Activated CD4-positive, alpha-beta T cell treated with anti-CD3 and anti-CD28 coated beads, Interleukin-2, amount 10 ng/mL, durations not matched to agents 7 days and 5 days (primary cell): ENCODE measurements at regions not wholly inside any gene's neighbourhood (a gene's known extent, or its start where the extent isn't known, plus 50 kb on each side); places are given as distances from the start of the nearest gene placed in this dataset.

Source experiments
- CTCF ChIA-PET: fragments of 350-600 bp; sonication (Branson Sonifier 250); formaldehyde crosslinking; loops from one replicate; lab custom pipeline; 2021; ENCODE audit warnings: antibody characterized with exemption; lab: Charles Lee
- POLR2A ChIA-PET: fragments of 350-600 bp; sonication (Branson Sonifier 250); formaldehyde crosslinking; loops from one replicate; lab custom pipeline; 2021; ENCODE audit warnings: antibody characterized with exemption; lab: Charles Lee
- DNase-seq: peaks from one replicate; pipeline ENCODE4 v3.0.0-alpha.2; 2020
- H3K27ac Mint-ChIP-seq: one replicate; pipeline ENCODE4 v1.8.0; 2021; ENCODE audit warnings: mild to moderate bottlenecking, moderate library complexity, mixed read lengths
- H3K27me3 Mint-ChIP-seq: one replicate; pipeline ENCODE4 v1.8.0; 2021; ENCODE audit warnings: mixed read lengths
- H3K36me3 Mint-ChIP-seq: one replicate; pipeline ENCODE4 v1.8.0; 2021; ENCODE audit warnings: low read depth, mixed read lengths
- H3K4me1 Mint-ChIP-seq: one replicate; pipeline ENCODE4 v1.8.0; 2021; ENCODE audit warnings: mixed read lengths
- H3K4me3 Mint-ChIP-seq: one replicate; pipeline ENCODE4 v1.8.0; 2021; ENCODE audit warnings: mild to moderate bottlenecking, moderate library complexity, mixed read lengths
- H3K9me3 Mint-ChIP-seq: one replicate; pipeline ENCODE4 v1.8.0; 2021; ENCODE audit warnings: mixed read lengths

DNA sequence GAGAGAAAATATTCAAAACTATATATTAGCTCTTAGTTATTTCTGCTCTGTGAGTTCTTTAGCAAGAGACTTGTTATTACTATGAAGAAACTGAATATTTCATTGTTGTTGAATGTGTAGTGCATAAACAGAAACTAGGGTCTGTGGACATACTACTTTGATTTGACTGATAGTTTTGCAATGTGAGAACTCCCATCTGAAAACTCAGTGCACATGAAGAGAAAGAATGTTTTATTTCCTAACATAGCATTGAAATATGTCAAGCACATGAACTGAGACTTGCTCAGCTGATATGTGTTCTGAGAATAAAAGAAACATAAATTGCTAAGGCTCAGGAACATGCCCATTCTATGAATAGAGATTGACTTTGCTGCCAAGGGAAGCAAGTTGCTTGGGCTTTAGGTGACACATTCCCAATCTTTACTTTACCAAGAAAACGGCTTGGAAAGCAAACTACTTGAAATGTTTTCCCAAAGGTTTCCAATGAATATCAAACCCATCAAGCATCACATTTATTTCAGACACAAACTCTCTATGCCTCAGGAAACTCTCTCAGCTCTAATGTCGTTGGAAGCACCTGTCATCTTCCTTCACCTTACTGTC is 290.4 kb downstream of the SLC16A7 start:
- H3K4me3 Mint-ChIP-seq = no peak overlapping the region
- H3K36me3 Mint-ChIP-seq = no peaks in the 10 kb centered on the region
- H3K27me3 Mint-ChIP-seq = no peaks in the 10 kb centered on the region
- ChIA-PET CTCF (no interaction called here), POLR2A (no interaction called here)
- DNase-seq = no peak
- H3K27ac Mint-ChIP-seq = no peak overlapping the region
- no peaks in the 10 kb centered on the region for H3K4me1 Mint-ChIP-seq
- no peaks in the 10 kb centered on the region for H3K9me3 Mint-ChIP-seq

DNA sequence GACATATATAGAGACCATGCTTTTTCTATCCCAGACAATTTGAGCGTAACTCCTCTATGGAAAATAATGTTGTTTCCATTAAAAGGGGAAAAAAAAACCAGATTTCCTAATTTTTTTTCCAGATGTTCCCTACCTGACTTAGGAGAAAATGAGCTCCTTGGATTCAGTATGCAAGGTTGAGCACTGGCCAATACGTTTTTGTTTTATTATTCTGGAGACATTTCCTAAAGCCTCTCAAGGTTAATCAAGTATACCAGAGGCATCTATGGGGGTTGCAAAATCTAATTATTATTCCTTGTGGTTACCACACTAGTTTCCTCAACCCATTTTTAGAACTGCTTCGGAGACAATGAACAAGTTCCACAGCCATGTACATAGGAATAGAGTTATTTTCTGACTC is 291.3 kb downstream of the SLC16A7 start:
- POLR2A ChIA-PET = no interaction called here
- CTCF ChIA-PET = no interaction called here
- H3K4me1 Mint-ChIP-seq = no peaks in the 10 kb centered on the region
- DNase-seq = no peak
- no peaks in the 10 kb centered on the region for H3K9me3 Mint-ChIP-seq
- H3K4me3 Mint-ChIP-seq = no peak overlapping the region
- H3K27me3 Mint-ChIP-seq = no peaks in the 10 kb centered on the region
- no peaks in the 10 kb centered on the region for H3K36me3 Mint-ChIP-seq
- no peak overlapping the region for H3K27ac Mint-ChIP-seq

DNA sequence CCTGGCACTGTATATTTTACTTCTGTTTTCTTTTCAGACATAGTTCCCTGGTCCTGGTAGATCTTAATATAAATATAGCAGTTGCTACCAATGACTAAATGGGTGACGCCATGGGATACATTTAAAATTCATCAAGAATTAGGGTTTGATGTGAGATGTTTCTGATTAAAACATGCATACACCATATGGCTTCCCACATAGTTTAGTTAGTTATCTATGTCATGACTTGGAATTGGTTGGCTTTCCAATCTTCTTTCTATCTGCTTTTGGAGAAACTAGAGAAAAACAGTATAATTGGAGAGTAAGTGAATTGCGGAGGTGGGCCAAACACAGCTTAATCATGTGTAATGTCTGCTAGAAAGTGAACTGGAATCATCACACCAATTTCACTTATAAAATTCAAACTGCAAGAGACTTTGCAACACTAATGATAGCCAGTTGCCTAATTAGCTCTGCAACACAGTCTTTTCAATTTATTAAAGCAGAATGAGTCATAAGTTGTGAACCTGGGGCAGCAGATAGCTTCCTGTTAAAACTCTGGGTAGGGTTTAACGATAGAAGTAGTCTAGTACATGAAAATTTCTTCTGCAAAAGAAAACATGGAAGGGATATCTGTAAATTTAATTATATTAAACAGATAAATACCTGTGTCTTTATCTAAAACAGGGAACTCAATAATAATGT is 295.2 kb downstream of the SLC16A7 start:
- Mint-ChIP-seq H3K27ac (no peak overlapping the region), H3K9me3 (no peaks in the 10 kb centered on the region), H3K4me1 (no peaks in the 10 kb centered on the region), H3K27me3 (no peaks in the 10 kb centered on the region), H3K4me3 (no peak overlapping the region), H3K36me3 (no peaks in the 10 kb centered on the region)
- ChIA-PET CTCF (no interaction called here), POLR2A (no interaction called here)
- DNase-seq = no peak

DNA sequence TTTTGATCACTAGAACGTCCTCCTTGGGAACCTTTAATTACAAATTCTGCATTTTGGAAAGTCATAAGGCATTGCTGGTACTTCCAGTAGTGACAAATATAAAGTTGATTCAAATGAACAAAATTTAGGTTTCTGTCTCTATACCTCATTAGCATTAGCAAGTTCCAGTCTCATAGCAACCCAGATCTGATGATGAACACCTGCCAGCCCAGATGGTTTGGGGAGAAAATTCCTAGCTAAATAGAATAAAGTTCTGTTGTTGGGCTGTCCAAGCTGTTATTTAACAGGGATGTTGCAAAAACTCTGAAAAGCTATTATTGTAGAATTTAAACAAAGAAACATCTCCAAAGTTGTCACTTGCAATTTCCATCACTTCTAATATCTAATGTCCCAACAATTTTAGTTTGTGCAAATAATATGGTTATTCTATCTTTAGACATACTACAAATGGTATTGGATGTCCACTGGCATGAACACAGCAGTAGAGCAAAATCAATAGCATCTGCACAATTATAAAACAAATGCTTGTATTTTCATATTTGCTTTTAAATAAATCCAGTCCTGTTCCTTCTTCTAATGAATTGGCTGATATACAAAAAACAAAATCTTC is 299.4 kb downstream of the SLC16A7 start:
- Mint-ChIP-seq H3K36me3 (no peaks in the 10 kb centered on the region), H3K4me3 (no peak overlapping the region), H3K9me3 (no peaks in the 10 kb centered on the region), H3K27me3 (no peaks in the 10 kb centered on the region), H3K27ac (no peak overlapping the region), H3K4me1 (no peaks in the 10 kb centered on the region)
- CTCF ChIA-PET = no interaction called here
- DNase-seq = no peak
- POLR2A ChIA-PET = no interaction called here

DNA sequence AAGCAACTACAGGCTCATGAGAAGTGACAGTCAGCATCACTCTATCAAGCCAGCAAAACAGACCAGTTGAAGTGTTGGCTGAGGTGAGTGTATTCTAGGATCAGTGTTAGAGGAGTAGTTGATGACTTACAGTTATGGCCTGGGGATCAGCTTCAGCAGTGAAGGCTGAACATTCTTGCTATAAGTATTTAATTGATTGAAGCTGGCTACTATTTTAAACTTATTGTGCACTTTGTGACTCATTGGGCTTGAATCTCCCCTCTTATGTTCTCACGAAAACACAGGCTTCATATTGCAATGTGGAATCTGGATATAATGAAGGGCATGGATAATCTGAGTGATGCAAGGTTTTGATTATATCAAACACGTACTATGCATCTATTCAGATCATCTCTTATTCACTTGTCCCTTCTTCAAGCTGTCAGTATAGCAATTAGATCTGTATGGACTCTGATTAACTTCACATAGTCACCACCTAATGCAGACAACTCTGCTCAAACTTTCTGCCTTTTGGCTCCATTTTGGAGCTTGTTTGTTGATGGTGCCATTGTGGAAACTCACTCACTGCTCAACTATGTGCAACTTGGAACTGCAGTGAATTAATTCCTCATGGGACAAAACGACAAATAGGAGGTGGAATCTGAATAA is 309.2 kb downstream of the SLC16A7 start:
- no peaks in the 10 kb centered on the region for H3K27me3 Mint-ChIP-seq
- no peaks in the 10 kb centered on the region for H3K9me3 Mint-ChIP-seq
- H3K4me3 Mint-ChIP-seq = no peak overlapping the region
- no peak overlapping the region for H3K27ac Mint-ChIP-seq
- ChIA-PET POLR2A (no interaction called here), CTCF (no interaction called here)
- no peaks in the 10 kb centered on the region for H3K36me3 Mint-ChIP-seq
- no peak for DNase-seq
- no peaks in the 10 kb centered on the region for H3K4me1 Mint-ChIP-seq

DNA sequence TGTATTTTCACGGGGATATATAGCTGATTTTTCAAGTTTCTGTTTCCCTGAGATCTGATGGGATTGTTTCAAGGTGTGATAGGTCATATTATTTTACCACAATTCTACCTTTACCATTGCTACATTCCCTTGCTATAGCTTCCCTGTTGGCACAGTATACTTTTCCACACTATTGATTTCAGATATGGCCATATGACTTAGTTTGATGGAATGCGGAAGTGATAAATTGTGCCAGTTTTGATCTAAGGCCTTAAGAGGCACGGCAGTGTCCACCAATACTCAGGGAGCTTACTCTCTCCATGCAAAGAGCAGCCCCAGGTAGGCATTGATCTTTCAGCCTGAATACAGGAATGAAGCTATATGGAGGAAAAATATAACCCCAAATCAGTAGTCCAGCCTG is 315.7 kb downstream of the SLC16A7 start:
- H3K27me3 Mint-ChIP-seq = no peaks in the 10 kb centered on the region
- no peaks in the 10 kb centered on the region for H3K4me1 Mint-ChIP-seq
- CTCF ChIA-PET = no interaction called here
- POLR2A ChIA-PET = no interaction called here
- DNase-seq = no peak
- no peak overlapping the region for H3K27ac Mint-ChIP-seq
- H3K36me3 Mint-ChIP-seq = no peaks in the 10 kb centered on the region
- no peak overlapping the region for H3K4me3 Mint-ChIP-seq
- H3K9me3 Mint-ChIP-seq = no peaks in the 10 kb centered on the region

DNA sequence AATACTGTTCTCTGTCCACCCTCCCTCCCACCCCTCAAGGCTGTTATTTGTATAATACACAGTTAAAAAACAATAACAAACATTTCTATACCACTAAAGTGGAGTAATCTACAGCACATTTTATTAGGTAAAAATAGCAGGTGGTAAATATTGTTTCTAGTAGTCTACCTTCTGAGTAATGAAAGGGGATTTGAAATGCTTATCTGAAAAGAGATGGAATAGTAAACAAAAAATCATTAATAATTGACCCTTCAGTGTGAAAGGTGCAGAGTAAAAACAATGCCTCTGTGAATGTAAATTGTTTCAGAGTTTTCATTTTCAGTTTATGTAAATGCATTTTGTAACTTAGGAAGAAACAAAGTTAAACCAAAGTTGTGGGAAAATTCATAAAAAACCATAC is 321.2 kb downstream of the SLC16A7 start:
- ChIA-PET POLR2A (no interaction called here), CTCF (no interaction called here)
- Mint-ChIP-seq H3K9me3 (no peaks in the 10 kb centered on the region), H3K4me3 (no peak overlapping the region), H3K4me1 (no peaks in the 10 kb centered on the region), H3K36me3 (no peaks in the 10 kb centered on the region), H3K27me3 (no peaks in the 10 kb centered on the region), H3K27ac (no peak overlapping the region)
- no peak for DNase-seq

DNA sequence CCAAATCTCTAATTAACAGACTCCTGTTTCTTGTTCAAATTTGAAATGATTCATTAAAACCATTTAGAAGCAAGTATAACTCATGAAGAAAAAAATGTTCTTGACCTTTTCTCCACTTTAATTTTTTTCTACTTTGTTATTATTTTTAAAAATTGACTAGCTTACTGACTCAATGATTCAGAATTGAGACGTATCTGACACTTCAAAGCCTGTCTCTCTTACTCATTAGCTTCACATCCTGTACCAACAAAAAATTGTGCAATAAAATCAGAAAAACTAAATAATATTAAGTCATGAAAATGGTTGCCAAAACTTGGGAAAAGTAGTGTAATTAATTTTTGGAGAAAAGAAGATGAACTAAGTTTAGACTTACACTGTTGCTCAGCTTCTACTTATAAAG is 331.2 kb downstream of the SLC16A7 start:
- CTCF ChIA-PET = no interaction called here
- H3K27ac Mint-ChIP-seq = no peak overlapping the region
- no peak overlapping the region for H3K4me3 Mint-ChIP-seq
- no peaks in the 10 kb centered on the region for H3K9me3 Mint-ChIP-seq
- H3K36me3 Mint-ChIP-seq = no peaks in the 10 kb centered on the region
- POLR2A ChIA-PET = no interaction called here
- no peaks in the 10 kb centered on the region for H3K27me3 Mint-ChIP-seq
- no peaks in the 10 kb centered on the region for H3K4me1 Mint-ChIP-seq
- DNase-seq = no peak

DNA sequence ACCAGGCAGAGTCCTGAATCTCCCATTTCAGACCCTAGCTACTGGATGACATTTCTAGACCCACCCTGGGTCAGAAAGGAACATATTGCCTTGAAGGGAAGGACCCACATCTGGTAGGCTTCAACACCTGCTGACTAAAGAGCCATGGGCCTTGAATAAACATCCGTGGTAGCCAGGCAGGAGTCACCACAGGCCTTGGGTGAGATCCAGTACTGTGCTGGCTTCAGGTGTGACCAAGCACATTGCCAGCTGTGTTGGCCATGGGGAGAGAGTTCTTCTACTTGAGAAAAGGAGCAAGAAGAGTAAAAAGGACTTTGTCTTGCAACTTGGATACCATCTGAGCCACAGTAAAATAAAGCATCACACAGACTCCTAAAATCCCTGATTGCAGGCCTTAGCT is 332.6 kb downstream of the SLC16A7 start:
- Mint-ChIP-seq H3K4me3 (no peak overlapping the region), H3K4me1 (no peaks in the 10 kb centered on the region), H3K9me3 (no peaks in the 10 kb centered on the region), H3K27ac (no peak overlapping the region), H3K36me3 (no peaks in the 10 kb centered on the region), H3K27me3 (no peaks in the 10 kb centered on the region)
- ChIA-PET CTCF (no interaction called here), POLR2A (no interaction called here)
- DNase-seq = no peak

DNA sequence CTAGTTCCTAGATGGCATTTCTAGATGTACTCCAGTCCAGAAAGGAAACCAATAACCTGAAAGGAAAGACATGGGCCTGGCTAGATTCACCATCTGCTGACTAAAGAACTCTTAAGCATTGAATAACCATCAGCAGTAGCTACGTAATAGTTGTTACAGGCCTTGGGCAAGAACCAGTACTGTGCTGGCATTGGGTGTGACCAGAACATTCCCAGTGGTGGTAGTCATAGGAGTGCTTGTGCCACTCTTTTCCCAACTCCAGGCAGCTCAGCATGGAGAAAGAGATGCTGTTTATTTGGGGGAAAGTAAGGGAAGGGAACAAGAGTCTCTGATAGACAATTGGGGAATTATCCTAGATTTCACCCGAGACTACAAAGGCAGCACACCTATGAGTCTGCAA is 333.3 kb downstream of the SLC16A7 start:
- ChIA-PET POLR2A (no interaction called here), CTCF (no interaction called here)
- Mint-ChIP-seq H3K9me3 (no peaks in the 10 kb centered on the region), H3K4me3 (no peak overlapping the region), H3K36me3 (no peaks in the 10 kb centered on the region), H3K27ac (no peak overlapping the region), H3K4me1 (no peaks in the 10 kb centered on the region), H3K27me3 (no peaks in the 10 kb centered on the region)
- DNase-seq = no peak

DNA sequence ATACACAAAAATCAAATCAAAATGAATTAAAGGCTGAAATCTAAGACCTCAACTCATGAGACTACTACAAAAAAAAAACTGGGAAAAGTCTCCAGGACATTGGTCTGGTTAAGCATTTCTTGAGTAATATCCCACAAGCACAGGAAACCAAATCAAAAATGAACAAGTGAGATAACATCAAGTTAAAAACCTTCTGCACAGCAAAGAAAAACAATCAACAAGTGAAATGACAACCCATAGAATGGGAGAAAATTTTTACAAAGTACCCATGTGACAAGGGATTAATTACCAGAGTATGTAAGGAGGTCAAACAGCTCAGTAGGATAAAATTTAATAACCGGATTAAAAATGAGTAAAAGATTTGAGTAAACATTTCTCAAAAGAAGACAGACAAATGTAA is 338.7 kb downstream of the SLC16A7 start:
- POLR2A ChIA-PET = no interaction called here
- Mint-ChIP-seq H3K9me3 (no peaks in the 10 kb centered on the region), H3K27ac (no peak overlapping the region), H3K36me3 (no peaks in the 10 kb centered on the region), H3K4me1 (no peaks in the 10 kb centered on the region), H3K4me3 (no peak overlapping the region), H3K27me3 (no peaks in the 10 kb centered on the region)
- CTCF ChIA-PET = no interaction called here
- DNase-seq = no peak

DNA sequence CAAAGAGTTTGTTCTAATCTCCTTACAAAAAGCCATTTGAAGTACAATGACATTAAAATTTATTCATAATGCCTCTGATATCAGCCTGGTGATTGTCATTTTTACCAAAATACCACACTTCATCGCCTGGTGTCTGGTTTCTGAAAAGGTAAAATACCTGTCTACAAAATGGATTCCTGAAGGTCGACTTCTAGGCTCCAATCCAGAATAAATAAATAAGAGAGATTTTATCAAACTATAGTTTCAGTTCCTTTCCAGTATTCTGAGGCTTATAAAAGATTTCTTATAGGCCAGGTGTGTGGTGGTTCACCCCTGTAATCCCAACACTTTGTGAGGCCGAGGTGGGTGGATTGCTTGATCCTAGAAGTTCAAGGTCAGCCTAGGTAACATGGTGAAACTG is 340.7 kb downstream of the SLC16A7 start:
- H3K27ac Mint-ChIP-seq = no peak overlapping the region
- no peaks in the 10 kb centered on the region for H3K9me3 Mint-ChIP-seq
- H3K4me3 Mint-ChIP-seq = no peak overlapping the region
- no peaks in the 10 kb centered on the region for H3K36me3 Mint-ChIP-seq
- ChIA-PET CTCF (no interaction called here), POLR2A (no interaction called here)
- DNase-seq = no peak
- no peaks in the 10 kb centered on the region for H3K27me3 Mint-ChIP-seq
- no peaks in the 10 kb centered on the region for H3K4me1 Mint-ChIP-seq

DNA sequence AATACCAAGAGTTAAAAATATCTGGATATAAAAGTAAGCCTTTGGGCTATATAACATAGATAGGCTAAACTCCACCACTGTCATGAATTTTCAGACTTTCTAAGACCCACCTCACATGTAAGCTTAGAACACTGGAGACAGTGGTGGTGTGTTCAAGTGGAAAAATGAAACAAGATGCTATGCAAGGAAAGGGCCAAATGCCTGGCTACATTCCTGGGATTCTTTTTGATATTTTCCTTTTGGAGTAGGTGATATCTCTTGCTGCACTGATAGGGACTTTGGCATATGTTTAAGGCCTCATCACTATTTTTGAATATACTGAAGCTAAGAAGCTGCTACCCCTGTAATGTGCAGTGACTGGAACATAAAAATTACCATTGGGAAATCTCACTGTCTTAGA is 341.3 kb downstream of the SLC16A7 start:
- CTCF ChIA-PET = no interaction called here
- H3K27ac Mint-ChIP-seq = no peak overlapping the region

More for the DNA sequence above, 341.3 kb downstream of the SLC16A7 start:
- DNase-seq = no peak
- Mint-ChIP-seq H3K4me1 (no peaks in the 10 kb centered on the region), H3K36me3 (no peaks in the 10 kb centered on the region), H3K9me3 (no peaks in the 10 kb centered on the region), H3K4me3 (no peak overlapping the region), H3K27me3 (no peaks in the 10 kb centered on the region)
- POLR2A ChIA-PET = no interaction called here
